HG02943 (cell line): ENCODE measurements at regions not wholly inside any gene's neighbourhood (a gene's known extent, or its start where the extent isn't known, plus 50 kb on each side); places are given as distances from the start of the nearest gene placed in this dataset.

ENCODE experiments used
- ATAC-seq: cut with Tn5 transposase; IDR thresholded peaks from one replicate; pipeline ENCODE4 v1.9.1; 2021; ENCODE audit warnings: mild to moderate bottlenecking, low read depth, moderate library complexity; ENCODE audit not compliant: unreplicated experiment

GRCh38 chr5:160508780-160509361, 87.2 kb downstream of the PTTG1 start:
- peak; percentile 66 for ATAC-seq

- ATAC-seq = no peak
Observed at GRCh38 chr5:160511280-160511929, 89.8 kb downstream of the PTTG1 start.
